GM12873 (cell line): ENCODE measurements at regions not wholly inside any gene's neighbourhood (a gene's known extent, or its start where the extent isn't known, plus 50 kb on each side); places are given as distances from the start of the nearest gene placed in this dataset.

ENCODE experiments used
- CTCF ChIP-seq: IDR thresholded peaks from 2 replicates; pipeline ENCODE4 v1.5.1; 2012; ENCODE audit warnings: low read depth, mild to moderate bottlenecking, moderate library complexity, low read length, control low read depth; ENCODE audit not compliant: insufficient read depth; ENCODE audit errors: missing control alignments

GRCh38 chr12:25317553-25317952, 66.8 kb upstream of the KRAS start:
- no peak for TF ChIP-seq CTCF

GRCh38 chr12:25315388-25315787, 64.7 kb upstream of the KRAS start:
- no peak for TF ChIP-seq CTCF

- no peak for TF ChIP-seq CTCF
Observed at GRCh38 chr12:25311506-25311905, 60.8 kb upstream of the KRAS start.

- TF ChIP-seq CTCF = no peak
Observed at GRCh38 chr12:25308756-25309155, 58.0 kb upstream of the KRAS start.

- TF ChIP-seq CTCF = no peak
Observed at GRCh38 chr12:25307818-25308217, 57.1 kb upstream of the KRAS start.

- no peak for TF ChIP-seq CTCF
Observed at GRCh38 chr12:25301798-25302197, 51.1 kb upstream of the KRAS start.
